22Rv1 (cell line): ENCODE measurements at regions not wholly inside any gene's neighbourhood (a gene's known extent, or its start where the extent isn't known, plus 50 kb on each side); places are given as distances from the start of the nearest gene placed in this dataset.

Experiments used
- ZFX ChIP-seq: fragments of 450-650 bp; IDR thresholded peaks from 2 replicates; pipeline ENCODE4 v1.6.1; 2017; ENCODE audit warnings: antibody characterized with exemption, borderline replicate concordance
- TF ChIP-seq, protein P1 (sequence below): fragments of 450-650 bp; IDR thresholded peaks from 2 replicates; pipeline ENCODE4 v1.5.1; 2017; ENCODE audit warnings: mild to moderate bottlenecking

DNA sequence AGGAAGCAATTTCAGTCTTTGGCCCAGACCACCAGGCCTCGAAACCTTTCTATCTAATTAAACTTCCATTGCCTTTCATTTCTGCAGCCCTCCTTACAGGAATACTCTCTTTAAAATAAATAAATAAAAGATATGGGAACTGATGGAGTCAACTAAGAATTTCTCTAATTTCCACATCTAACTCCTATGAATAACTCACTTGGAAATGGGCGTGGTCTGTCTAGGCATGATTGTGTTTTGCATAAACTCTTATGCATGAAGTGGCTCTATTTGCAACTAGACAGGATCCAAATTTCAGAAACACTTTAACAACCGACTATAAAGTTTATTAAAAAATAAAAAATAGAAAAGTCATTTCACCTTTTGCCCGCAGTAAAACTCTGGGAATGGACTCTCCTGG, 199.5 kb downstream of the ADSS2 start:
- TF ChIP-seq, protein P1, sequence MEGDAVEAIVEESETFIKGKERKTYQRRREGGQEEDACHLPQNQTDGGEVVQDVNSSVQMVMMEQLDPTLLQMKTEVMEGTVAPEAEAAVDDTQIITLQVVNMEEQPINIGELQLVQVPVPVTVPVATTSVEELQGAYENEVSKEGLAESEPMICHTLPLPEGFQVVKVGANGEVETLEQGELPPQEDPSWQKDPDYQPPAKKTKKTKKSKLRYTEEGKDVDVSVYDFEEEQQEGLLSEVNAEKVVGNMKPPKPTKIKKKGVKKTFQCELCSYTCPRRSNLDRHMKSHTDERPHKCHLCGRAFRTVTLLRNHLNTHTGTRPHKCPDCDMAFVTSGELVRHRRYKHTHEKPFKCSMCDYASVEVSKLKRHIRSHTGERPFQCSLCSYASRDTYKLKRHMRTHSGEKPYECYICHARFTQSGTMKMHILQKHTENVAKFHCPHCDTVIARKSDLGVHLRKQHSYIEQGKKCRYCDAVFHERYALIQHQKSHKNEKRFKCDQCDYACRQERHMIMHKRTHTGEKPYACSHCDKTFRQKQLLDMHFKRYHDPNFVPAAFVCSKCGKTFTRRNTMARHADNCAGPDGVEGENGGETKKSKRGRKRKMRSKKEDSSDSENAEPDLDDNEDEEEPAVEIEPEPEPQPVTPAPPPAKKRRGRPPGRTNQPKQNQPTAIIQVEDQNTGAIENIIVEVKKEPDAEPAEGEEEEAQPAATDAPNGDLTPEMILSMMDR = no peak
- TF ChIP-seq ZFX = no peak
